SK-N-SH treated with all-trans-retinoic acid at 6 μM for 48 hours (cell line): ENCODE measurements at regions not wholly inside any gene's neighbourhood (a gene's known extent, or its start where the extent isn't known, plus 50 kb on each side); places are given as distances from the start of the nearest gene placed in this dataset.

Experiments used
- ATAC-seq: fragments of 200-7000 bp; cut with Tn5 transposase; 3 replicates; pipeline ENCODE4 v1.9.1; 2020; ENCODE audit warnings: mild to moderate bottlenecking, moderate library complexity
- CSDC2 ChIP-seq: fragments of 250-450 bp; sonication (Bioruptor Pico); IDR thresholded peaks from 2 replicates; pipeline ENCODE4 v1.5.0; 2020; ENCODE audit warnings: mild to moderate bottlenecking, moderate library complexity
- CSRNP3 ChIP-seq: fragments of 250-450 bp; sonication (Bioruptor Pico); IDR thresholded peaks from 2 replicates; pipeline ENCODE4 v1.5.1; 2021; ENCODE audit warnings: mild to moderate bottlenecking, moderate library complexity
- ESRRG ChIP-seq: fragments of 250-450 bp; sonication (Bioruptor Pico); IDR thresholded peaks from 2 replicates; pipeline ENCODE4 v1.6.1; 2021; ENCODE audit warnings: mild to moderate bottlenecking
- ISL1 ChIP-seq: fragments of 250-450 bp; sonication (Bioruptor Pico); IDR thresholded peaks from 2 replicates; pipeline ENCODE4 v2.1.2; 2022; ENCODE audit warnings: mild to moderate bottlenecking, moderate library complexity
- OSR1 ChIP-seq: fragments of 250-450 bp; sonication (Bioruptor Pico); IDR thresholded peaks from 2 replicates; pipeline ENCODE4 v1.8.0; 2022; ENCODE audit warnings: moderate library complexity, mild to moderate bottlenecking, inconsistent platforms
- PATZ1 ChIP-seq: fragments of 250-450 bp; sonication (Bioruptor Pico); IDR thresholded peaks from 2 replicates; pipeline ENCODE4 v1.8.0; 2020; ENCODE audit warnings: mild to moderate bottlenecking, moderate library complexity, borderline replicate concordance
- RARB ChIP-seq: fragments of 250-450 bp; sonication (Bioruptor Pico); IDR thresholded peaks from 2 replicates; pipeline ENCODE4 v1.8.0; 2021; ENCODE audit warnings: mild to moderate bottlenecking, moderate library complexity
- SNAI2 ChIP-seq: fragments of 250-450 bp; sonication (Bioruptor Pico); IDR thresholded peaks from 2 replicates; pipeline ENCODE4 v1.5.0; 2020; ENCODE audit warnings: mild to moderate bottlenecking, moderate library complexity
- TCF4 ChIP-seq: fragments of 250-450 bp; sonication (Bioruptor Pico); IDR thresholded peaks from 2 replicates; pipeline ENCODE4 v1.8.0; 2021; ENCODE audit warnings: mild to moderate bottlenecking, moderate library complexity, borderline replicate concordance
- TOX ChIP-seq: fragments of 250-450 bp; sonication (Bioruptor Pico); IDR thresholded peaks from 2 replicates; pipeline ENCODE4 v1.8.0; 2021; ENCODE audit warnings: mild to moderate bottlenecking, moderate library complexity, borderline replicate concordance
- TSHZ2 ChIP-seq: fragments of 250-450 bp; sonication (Bioruptor Pico); IDR thresholded peaks from 2 replicates; pipeline ENCODE4 v1.5.0; 2020; ENCODE audit warnings: mild to moderate bottlenecking, moderate library complexity
- ZC3H10 ChIP-seq: fragments of 250-450 bp; sonication (Bioruptor Pico); IDR thresholded peaks from 2 replicates; pipeline ENCODE4 v1.5.1; 2021; ENCODE audit warnings: mild to moderate bottlenecking, moderate library complexity
- ZNF70 ChIP-seq: fragments of 450-650 bp; formaldehyde crosslinking; IDR thresholded peaks from 2 replicates; pipeline ENCODE4 v1.5.0; 2020; ENCODE audit warnings: mild to moderate bottlenecking, moderate library complexity
- ZNF8 ChIP-seq: fragments of 450-650 bp; formaldehyde crosslinking; IDR thresholded peaks from 2 replicates; pipeline ENCODE4 v1.5.0; 2020; ENCODE audit warnings: mild to moderate bottlenecking, moderate library complexity
- TF ChIP-seq, protein P1 (sequence below): fragments of 250-450 bp; sonication (Bioruptor Pico); IDR thresholded peaks from 2 replicates; pipeline ENCODE4 v1.5.1; 2020; ENCODE audit warnings: low read depth, mild to moderate bottlenecking, moderate library complexity
- TF ChIP-seq, protein P2 (sequence below): fragments of 250-450 bp; sonication (Bioruptor Pico); IDR thresholded peaks from 2 replicates; pipeline ENCODE4 v1.8.0; 2021; ENCODE audit warnings: low read depth, mild to moderate bottlenecking, moderate library complexity, borderline replicate concordance

DNA sequence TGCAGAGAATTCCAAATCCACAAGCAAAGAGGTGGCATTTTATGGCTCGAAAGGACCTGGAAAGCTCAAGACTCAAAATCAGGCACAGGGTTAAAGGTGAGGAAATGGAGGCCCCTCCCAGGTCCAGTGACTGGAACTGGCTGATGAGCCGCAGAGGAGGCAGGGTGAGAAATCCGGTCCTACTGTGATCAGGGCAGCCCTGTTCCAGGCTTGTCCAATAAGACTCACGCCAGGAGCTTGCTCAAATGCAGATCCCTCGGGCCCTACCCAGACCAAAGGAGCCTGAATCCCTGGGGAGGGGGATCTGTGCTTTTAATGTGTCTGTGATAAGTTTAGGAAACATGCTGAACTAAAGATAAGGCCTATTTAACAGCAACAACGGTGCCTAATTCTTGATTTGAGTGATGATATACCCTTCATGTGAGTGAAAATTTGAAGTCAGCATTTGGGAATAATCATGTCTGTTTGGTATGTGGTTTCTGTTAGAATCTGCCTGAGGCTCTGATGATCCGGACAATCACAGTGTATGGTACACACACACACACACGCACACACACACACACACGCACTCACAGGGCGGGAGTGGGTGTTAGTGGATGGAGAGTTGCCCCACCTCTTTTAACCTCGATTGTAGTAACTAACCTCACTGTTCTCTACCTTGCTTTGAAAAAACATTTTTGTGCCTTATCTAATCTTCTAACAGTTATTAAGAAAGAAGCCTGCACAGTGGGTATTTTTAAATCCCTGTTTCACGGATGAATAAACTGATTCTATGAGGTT lies 54.1 kb upstream of the LYST start:
- no peak for ATAC-seq
- TF ChIP-seq SNAI2 (CRISPR knock-in tag) (no peak), ZNF70 (CRISPR knock-in tag) (no peak), PATZ1 (CRISPR knock-in tag) (no peak), ESRRG (CRISPR knock-in tag) (no peak), CSDC2 (CRISPR knock-in tag) (no peak), ZC3H10 (CRISPR knock-in tag) (no peak), OSR1 (CRISPR knock-in tag) (no peak), CSRNP3 (CRISPR knock-in tag) (no peak), TOX (CRISPR knock-in tag) (no peak), TSHZ2 (CRISPR knock-in tag) (no peak), ZNF8 (CRISPR knock-in tag) (no peak)
- TF ChIP-seq, protein P1, sequence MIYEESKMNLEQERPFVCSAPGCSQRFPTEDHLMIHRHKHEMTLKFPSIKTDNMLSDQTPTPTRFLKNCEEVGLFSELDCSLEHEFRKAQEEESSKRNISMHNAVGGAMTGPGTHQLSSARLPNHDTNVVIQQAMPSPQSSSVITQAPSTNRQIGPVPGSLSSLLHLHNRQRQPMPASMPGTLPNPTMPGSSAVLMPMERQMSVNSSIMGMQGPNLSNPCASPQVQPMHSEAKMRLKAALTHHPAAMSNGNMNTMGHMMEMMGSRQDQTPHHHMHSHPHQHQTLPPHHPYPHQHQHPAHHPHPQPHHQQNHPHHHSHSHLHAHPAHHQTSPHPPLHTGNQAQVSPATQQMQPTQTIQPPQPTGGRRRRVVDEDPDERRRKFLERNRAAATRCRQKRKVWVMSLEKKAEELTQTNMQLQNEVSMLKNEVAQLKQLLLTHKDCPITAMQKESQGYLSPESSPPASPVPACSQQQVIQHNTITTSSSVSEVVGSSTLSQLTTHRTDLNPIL (CRISPR knock-in tag) = no peak
- TF ChIP-seq, protein P2, sequence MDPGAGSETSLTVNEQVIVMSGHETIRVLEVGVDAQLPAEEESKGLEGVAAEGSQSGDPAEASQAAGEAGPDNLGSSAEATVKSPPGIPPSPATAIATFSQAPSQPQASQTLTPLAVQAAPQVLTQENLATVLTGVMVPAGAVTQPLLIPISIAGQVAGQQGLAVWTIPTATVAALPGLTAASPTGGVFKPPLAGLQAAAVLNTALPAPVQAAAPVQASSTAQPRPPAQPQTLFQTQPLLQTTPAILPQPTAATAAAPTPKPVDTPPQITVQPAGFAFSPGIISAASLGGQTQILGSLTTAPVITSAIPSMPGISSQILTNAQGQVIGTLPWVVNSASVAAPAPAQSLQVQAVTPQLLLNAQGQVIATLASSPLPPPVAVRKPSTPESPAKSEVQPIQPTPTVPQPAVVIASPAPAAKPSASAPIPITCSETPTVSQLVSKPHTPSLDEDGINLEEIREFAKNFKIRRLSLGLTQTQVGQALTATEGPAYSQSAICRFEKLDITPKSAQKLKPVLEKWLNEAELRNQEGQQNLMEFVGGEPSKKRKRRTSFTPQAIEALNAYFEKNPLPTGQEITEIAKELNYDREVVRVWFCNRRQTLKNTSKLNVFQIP (CRISPR knock-in tag) = no peak

GRCh38 chr1:235919833-235920441 lies 53.2 kb upstream of the LYST start:
- ATAC-seq = peak; percentile 12
- TF ChIP-seq RARB (CRISPR knock-in tag) = no peak
- TF ChIP-seq ISL1 (CRISPR knock-in tag) = no peak
- TF ChIP-seq ESRRG (CRISPR knock-in tag) = no peak
- no peak for TF ChIP-seq TCF4 (CRISPR knock-in tag)
- no peak for TF ChIP-seq ZC3H10 (CRISPR knock-in tag)
- TF ChIP-seq TSHZ2 (CRISPR knock-in tag) = no peak
- TF ChIP-seq, all 23 proteins: peak for 0
